Prostate gland (tissue), 2 donors: ENCODE measurements at regions not wholly inside any gene's neighbourhood (a gene's known extent, or its start where the extent isn't known, plus 50 kb on each side); places are given as distances from the start of the nearest gene placed in this dataset.

Source experiments
- DNase-seq: peaks from one replicate; pipeline ENCODE4 v3.0.0-alpha.2; 2019; ENCODE audit warnings: low spot score
- H3K27ac ChIP-seq, 2 donors: fragments of 200-600 bp; sonication (generic); 2 replicates each; pipeline ENCODE4 v1.5.1; 2017 to 2019
- H3K27me3 ChIP-seq: fragments of 200-600 bp; sonication (generic); replicated peaks from 2 replicates; pipeline ENCODE4 v1.5.1; 2019; ENCODE audit not compliant: insufficient read depth
- H3K36me3 ChIP-seq, 2 donors: fragments of 200-600 bp; sonication (generic); 1 replicate in 1 of 2; 2 replicates in 1 of 2; pipeline versions ENCODE4 v1.5.1 to v1.8.1; 2017 to 2019
- H3K4me1 ChIP-seq: fragments of 200-600 bp; sonication (generic); replicated peaks from 2 replicates; pipeline ENCODE4 v1.5.1; 2019
- H3K4me3 ChIP-seq, 2 donors: fragments of 200-600 bp; sonication (generic); 2 replicates each; pipeline ENCODE4 v1.5.1; 2017 to 2019
- H3K9me3 ChIP-seq: fragments of 200-600 bp; sonication (generic); 2 replicates; pipeline ENCODE4 v1.5.1; 2017
- POLR2A ChIP-seq: fragments of 450-650 bp; IDR thresholded peaks from one replicate; pipeline ENCODE4 v1.6.1; 2016; ENCODE audit warnings: antibody characterized with exemption, mild to moderate bottlenecking
- POLR2AphosphoS5 ChIP-seq: sonication (generic); formaldehyde crosslinking; IDR thresholded peaks from one replicate; pipeline ENCODE4 v1.6.1; 2017; ENCODE audit warnings: antibody characterized with exemption
- WGBS: methylation state at CpG from one replicate; pipeline ENCODE4 v1.1.5; 2018; 5-methylcytosine and 5-hydroxymethylcytosine counted together
- intact Hi-C: fragments of 100-400 bp; cut with DNase I; formaldehyde crosslinking; loops from one replicate; pipeline ENCODE4 v1.14.2; 2022
- TF ChIP-seq, protein P1 (sequence below), 4 experiments: fragments of 200-600 bp in 2 of 4; fragments of 450-650 bp in 2 of 4; sonication (generic) in 2 of 4; IDR thresholded peaks; 1 replicate in 3 of 4; 2 replicates in 1 of 4; pipeline ENCODE4 v1.5.1; 2016 to 2019; ENCODE audit warnings: antibody characterized with exemption in 4 of 4, mild to moderate bottlenecking in 2 of 4, moderate library complexity in 2 of 4

DNA sequence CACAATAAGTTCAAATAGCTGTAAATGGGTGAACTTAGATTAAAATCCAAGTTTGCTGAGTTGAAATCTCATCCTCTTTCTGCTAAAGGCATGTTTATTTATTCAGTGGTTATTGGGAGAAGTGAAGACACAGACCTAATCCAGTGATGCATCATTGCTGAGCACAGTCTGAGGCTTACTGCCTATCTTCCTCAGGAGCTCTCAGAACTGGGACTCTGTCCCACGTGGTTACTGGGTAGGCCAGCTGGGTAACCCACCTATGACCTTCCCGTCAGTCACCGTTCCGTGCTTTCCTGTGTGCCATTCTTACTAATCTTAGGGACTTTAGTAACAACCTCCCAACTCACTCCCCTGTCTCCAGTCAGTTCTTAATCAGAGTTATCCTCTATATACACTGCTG lies 226.8 kb upstream of the ATP10B start:
- Histone ChIP-seq H3K9me3 (no peaks in the 10 kb centered on the region), H3K4me3 (no peak overlapping the region), H3K4me1 (no peaks in the 10 kb centered on the region), H3K27ac (no peak overlapping the region), H3K27me3 (no peaks in the 10 kb centered on the region), H3K36me3 (no peaks in the 10 kb centered on the region)
- DNase-seq, result no peak
- intact Hi-C loops, result no loop called here
- WGBS, result 52% methylated on average over 4 of the region's 4 CpGs
- no peak for TF ChIP-seq POLR2AphosphoS5
- TF ChIP-seq POLR2A, result no peak
- TF ChIP-seq, protein P1, sequence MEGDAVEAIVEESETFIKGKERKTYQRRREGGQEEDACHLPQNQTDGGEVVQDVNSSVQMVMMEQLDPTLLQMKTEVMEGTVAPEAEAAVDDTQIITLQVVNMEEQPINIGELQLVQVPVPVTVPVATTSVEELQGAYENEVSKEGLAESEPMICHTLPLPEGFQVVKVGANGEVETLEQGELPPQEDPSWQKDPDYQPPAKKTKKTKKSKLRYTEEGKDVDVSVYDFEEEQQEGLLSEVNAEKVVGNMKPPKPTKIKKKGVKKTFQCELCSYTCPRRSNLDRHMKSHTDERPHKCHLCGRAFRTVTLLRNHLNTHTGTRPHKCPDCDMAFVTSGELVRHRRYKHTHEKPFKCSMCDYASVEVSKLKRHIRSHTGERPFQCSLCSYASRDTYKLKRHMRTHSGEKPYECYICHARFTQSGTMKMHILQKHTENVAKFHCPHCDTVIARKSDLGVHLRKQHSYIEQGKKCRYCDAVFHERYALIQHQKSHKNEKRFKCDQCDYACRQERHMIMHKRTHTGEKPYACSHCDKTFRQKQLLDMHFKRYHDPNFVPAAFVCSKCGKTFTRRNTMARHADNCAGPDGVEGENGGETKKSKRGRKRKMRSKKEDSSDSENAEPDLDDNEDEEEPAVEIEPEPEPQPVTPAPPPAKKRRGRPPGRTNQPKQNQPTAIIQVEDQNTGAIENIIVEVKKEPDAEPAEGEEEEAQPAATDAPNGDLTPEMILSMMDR (IDR thresholded peaks at IDR 0.05), result no peak

DNA sequence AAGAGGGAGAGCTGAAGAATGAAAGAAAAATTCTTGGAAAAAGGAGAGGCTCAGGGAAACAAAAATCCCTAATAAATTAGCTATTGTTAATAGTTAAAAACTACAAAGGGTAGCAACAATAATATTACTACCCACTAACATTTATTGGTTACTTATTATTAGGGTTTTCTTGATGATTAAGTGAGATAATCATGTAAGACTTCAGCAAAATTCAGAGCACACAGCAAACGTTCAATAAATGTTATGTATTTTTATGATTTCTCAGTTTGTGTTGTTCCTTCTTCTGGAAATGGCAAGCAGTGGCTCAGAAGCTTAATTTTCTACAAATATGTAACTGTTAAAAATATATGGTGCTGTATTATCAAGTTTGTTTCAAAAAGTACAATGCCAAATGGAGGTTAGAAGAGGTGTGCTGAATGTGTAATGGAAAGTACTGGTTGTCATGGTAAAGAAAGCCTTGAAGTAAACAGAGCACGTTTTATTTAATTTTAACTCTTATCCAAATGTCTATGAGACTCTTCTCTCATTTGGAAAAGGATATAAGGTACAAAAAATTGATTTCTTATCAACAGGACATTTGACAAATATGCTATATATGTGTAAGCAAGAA lies 226.0 kb upstream of the ATP10B start:
- Histone ChIP-seq H3K4me1 (no peaks in the 10 kb centered on the region), H3K27ac (no peak overlapping the region), H3K4me3 (no peak overlapping the region), H3K27me3 (no peaks in the 10 kb centered on the region), H3K36me3 (no peaks in the 10 kb centered on the region), H3K9me3 (no peaks in the 10 kb centered on the region)
- 36% methylated on average over 2 of the region's 2 CpGs for WGBS
- TF ChIP-seq POLR2A, result no peak
- no peak for TF ChIP-seq POLR2AphosphoS5
- TF ChIP-seq, protein P1 (IDR thresholded peaks at IDR 0.05), result no peak
- intact Hi-C loops, result no loop called here
- DNase-seq, result no peak

DNA sequence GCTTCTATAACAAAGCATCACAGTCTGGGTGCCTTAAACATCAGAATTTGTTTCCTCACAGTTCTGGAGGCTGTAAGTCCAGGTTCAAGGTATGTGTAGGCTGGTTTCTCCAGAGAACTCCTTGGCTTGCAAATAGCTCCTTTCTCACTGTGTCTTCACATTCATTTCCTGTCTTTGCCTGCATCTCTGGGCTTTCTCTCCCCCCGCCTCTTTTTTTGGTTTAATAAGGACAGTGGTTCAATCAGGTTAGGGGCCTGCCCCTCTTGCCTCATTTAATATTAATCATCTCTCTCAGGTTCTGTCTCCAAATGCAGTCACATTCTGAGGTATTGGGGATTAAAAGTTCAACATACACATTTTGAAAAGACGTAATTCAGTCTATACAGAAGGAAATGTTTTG lies 225.5 kb upstream of the ATP10B start:
- Histone ChIP-seq H3K9me3 (no peaks in the 10 kb centered on the region), H3K36me3 (no peaks in the 10 kb centered on the region), H3K27ac (no peak overlapping the region), H3K4me1 (no peaks in the 10 kb centered on the region), H3K27me3 (no peaks in the 10 kb centered on the region), H3K4me3 (no peak overlapping the region)
- TF ChIP-seq POLR2A (no peak), POLR2AphosphoS5 (no peak)
- TF ChIP-seq, protein P1 (IDR thresholded peaks at IDR 0.05), result no peak
- no peak for DNase-seq
- intact Hi-C loops, result no loop called here
- 75% methylated on average over 2 of the region's 2 CpGs for WGBS

DNA sequence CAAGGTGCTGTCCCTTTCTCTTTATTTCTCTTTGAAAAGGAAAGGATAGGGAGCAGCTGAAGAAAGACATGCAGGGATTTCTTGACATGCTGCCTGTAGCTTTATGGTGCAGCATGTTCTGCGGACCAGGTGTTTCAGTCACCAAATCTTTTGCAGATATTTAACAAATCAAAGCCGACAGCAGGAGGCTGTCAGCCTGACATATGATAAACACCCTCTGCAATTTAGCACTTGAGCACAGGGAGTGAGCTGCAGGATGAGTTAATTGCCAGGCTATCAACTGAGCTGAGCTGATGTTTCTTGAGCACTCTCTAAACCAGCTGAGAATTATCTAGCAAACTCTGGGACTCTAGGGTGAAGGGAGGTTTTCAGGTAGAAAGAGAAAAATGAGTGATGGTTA lies 212.8 kb upstream of the ATP10B start:
- intact Hi-C loops, result no loop called here
- H3K27ac ChIP-seq, result no peak overlapping the region
- TF ChIP-seq, protein P1 (IDR thresholded peaks at IDR 0.05), result no peak
- TF ChIP-seq POLR2A (no peak), POLR2AphosphoS5 (no peak)
- no peaks in the 10 kb centered on the region for H3K4me1 ChIP-seq
- H3K36me3 ChIP-seq, result no peaks in the 10 kb centered on the region
- H3K27me3 ChIP-seq, result no peaks in the 10 kb centered on the region
- no peaks in the 10 kb centered on the region for H3K9me3 ChIP-seq
- no peak for DNase-seq
- H3K4me3 ChIP-seq, result no peak overlapping the region
- WGBS, result 28% methylated on average over 2 of the region's 2 CpGs

DNA sequence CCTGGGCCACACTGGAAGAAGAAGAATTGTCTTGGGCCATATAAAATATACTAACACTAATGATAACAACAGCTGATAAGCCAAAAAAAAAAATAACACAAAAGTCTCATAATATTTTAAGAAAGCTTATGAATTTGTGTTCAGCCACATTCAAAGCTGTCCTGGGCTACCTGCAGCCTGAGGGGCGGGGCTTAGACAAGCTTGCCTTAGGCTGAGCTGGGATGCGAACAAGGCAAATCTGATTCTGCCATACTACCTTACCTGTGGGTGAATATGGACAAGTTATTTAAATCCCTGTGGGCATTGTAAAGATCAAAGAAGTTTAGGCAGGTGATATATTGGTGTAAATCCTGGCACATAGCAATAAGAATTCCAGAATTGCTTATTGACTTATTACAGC lies 212.3 kb upstream of the ATP10B start:
- H3K27me3 ChIP-seq, result no peaks in the 10 kb centered on the region
- no peak for DNase-seq
- intact Hi-C loops, result no loop called here
- no peaks in the 10 kb centered on the region for H3K36me3 ChIP-seq
- no peaks in the 10 kb centered on the region for H3K4me1 ChIP-seq
- TF ChIP-seq, protein P1 (IDR thresholded peaks at IDR 0.05), result no peak
- TF ChIP-seq POLR2AphosphoS5, result no peak
- no peak for TF ChIP-seq POLR2A
- 65% methylated on average over 2 of the region's 2 CpGs for WGBS
- H3K27ac ChIP-seq, result no peak overlapping the region
- H3K4me3 ChIP-seq, result no peak overlapping the region
- H3K9me3 ChIP-seq, result no peaks in the 10 kb centered on the region
